Medulla oblongata (tissue), 1 donor: ENCODE measurements at regions not wholly inside any gene's neighbourhood (a gene's known extent, or its start where the extent isn't known, plus 50 kb on each side); places are given as distances from the start of the nearest gene placed in this dataset.
"Not testable (repeated sequence)": the region's sequence is repeated elsewhere in the genome, so short reads cannot be mapped to it uniquely, and the experiment has no call there.

Experiments used
- DNase-seq: peaks from one replicate; pipeline ENCODE4 v3.0.0-alpha.2; 2015; ENCODE audit errors: extremely low spot score

DNA sequence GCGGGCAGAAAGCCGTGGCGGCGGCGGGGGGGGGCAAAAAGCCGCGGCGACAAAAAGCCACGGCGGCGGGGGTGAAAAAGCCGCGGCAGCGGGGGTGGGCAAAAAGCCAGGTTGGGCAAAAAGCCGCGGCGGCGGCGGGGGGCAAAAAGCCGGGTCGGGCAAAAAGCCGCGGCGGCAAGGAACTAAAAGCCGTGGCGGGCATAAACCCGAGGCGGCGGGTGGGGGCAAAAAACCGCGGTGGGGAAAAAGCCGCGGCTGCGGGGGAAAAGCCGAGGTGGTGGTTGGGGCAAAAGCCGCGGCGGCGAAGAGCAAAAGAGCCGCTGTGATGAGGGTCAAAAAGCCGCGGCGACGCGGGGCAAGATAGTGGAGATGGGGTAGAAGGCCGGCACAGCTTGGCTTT, 1834.2 kb downstream of the FOXD4L5 start:
- DNase-seq, result not testable (repeated sequence)

DNA sequence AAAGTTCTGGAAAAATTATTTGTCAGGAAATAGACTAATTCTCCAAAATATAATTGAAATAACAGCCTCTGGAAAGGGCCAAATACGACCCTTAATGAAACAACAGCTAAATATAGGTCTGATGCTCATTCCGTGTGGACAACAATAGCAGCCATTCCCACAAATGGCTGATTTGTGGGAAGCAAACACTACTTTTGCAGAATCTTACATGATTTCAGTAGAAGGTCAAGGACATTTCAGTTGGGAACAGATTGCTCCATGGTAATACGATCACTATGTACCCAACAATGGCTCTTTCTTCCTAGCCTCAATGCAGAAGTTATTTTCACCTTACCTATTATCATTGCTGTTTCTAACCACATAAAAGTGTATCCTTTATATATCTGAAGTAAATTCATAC, 1859.9 kb downstream of the FOXD4L5 start:
- not testable (repeated sequence) for DNase-seq

DNA sequence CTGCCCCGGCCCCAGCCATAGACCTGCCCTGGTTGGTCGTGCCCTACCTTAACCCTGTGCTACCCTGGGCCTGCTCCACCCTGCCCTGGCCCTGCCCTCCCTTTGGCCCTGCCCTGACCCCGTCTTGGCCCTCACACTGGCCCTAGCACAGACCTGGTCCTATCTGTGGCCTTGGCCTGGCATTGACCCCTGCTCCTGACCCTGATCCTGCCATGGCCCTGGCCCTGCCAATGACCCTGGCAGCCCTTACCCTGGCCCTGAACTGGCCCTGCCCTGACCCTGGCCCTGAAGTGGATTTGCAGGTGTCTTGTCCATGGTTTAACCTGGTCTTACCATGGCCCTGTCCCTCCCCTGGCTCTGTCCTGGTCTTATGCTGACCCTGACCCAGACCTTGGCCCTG, 1894.1 kb downstream of the FOXD4L5 start:
- not testable (repeated sequence) for DNase-seq

DNA sequence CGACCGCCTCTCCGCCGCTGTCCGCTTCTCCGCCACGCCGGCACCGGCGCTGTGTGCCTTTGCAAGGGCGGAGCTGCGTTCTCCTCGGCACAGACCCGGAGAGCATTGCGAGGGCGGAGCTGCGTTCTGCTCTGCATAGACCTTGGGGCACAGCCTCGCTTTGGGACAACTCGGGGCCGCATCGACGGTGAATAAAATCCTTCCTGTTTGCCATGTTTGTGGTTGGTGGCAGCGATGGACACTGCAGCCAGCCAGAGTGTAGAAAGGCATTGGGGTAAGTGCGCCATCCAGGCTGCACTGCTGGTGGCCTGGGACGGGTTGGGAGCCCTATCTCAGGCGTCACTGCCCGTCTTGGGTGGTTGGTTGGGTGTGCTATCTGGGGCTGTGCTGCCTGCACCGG, 1899.5 kb downstream of the FOXD4L5 start:
- DNase-seq, result not testable (repeated sequence)

DNA sequence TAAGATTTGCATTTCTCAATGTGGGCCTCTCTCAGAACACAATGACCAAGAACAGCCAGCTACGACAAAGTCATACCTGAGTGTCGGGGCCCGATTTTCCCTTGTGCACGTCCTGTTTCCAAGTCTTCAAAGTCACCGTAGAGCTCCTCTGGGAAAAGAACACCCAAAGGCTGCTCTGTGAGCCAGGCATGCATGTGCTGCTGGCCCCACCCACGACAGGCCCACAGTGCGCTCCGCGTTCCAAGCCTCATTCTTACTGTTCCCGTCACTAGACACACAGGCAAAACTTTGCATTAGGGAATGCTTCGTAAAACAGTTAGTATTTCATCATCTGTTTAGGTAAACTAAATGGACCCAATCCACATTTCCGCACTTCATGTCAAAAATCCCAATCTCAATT, 1905.1 kb downstream of the FOXD4L5 start:
- DNase-seq, result peak; percentile 0

DNA sequence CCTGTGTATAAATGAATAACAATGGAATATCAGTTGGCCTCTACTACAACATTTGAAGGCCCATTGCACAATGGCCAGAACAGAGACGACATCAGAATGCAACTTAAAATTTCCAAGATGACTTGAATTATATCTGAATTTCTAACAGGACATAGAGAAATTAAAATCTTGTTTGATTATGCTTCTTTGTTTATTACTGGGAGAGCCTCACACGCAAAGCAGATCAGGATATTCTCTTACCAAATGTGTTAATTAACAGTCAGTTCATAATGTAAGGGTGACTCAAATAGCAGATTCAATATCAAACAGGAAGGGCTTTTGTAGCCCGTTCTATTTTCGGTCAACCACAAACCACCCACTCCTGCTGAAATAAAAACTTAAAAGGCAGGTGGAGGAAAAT, 1930.8 kb downstream of the FOXD4L5 start:
- DNase-seq, result not testable (repeated sequence)

DNA sequence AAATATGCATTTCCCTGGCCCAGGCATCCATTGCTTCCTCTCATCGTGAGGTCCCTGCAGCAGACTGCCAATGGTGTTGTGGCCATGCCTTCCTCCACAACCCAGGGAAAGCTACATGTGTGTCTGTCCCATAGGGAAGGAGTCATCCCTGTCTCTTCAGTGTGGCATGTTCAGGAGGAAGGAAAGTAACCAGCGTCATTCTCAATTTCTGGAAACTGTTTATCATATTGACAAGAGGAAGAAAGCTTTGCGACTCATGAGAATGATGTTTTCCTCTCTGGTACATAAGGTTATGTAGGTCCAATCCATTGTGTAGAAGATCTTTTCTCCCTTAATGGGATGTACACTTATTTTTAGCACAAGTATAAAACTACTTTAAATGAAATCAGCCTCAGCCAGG, 1937.7 kb downstream of the FOXD4L5 start:
- not testable (repeated sequence) for DNase-seq

DNA sequence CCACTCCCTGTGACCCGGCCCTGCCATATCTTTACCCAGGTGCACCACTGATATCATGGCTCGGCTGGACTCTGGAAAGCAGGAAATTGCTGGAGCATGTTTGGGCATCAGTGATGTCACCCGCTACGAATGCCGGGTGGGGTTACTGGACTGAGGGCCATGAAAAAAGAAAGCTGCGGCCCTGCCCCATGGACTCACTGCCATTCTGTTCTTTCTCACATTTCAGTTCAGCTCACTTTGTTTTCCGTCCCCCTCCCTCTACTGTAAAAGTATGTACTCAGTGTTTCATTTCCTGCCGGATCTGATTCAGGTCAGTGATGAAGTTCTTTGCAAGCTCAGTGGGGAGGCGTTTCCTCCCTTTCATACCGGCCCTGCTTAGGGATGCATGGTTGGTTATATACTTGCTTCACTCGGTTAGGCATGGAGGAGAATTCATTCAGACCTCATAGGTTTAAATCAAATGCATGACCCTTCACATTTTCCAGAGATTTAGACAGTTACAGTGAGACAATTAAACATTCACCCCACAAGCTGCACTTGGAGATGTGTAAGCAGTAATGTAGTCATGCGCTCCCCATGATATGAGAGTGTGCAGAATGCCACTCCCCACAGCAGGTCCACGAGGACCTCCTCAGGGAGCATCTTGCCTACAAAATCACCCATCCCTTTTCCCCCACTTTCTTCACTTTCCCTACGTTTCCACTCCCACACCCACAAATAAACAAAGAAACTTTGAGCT, 1938.5 kb downstream of the FOXD4L5 start:
- DNase-seq, result not testable (repeated sequence)

DNA sequence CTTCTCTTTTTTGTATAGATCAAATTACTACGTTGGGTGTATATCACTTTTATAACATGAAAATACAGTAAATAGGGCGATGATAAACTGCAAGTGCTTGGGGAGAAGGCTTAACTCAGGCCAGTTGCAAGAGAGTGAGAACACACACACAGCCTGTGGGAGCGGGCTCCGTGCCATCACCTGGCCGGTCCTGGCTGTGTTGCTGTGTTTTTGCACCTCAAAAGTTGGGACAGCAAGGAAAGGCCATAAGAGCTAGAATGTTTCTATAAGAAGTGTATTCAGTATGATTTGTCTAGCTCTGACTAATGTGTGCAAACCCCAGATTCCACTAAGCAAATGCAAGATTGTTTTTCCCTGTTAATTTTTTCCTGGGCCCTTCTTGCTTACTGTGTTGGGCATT, 1940.6 kb downstream of the FOXD4L5 start:
- DNase-seq, result not testable (repeated sequence)

DNA sequence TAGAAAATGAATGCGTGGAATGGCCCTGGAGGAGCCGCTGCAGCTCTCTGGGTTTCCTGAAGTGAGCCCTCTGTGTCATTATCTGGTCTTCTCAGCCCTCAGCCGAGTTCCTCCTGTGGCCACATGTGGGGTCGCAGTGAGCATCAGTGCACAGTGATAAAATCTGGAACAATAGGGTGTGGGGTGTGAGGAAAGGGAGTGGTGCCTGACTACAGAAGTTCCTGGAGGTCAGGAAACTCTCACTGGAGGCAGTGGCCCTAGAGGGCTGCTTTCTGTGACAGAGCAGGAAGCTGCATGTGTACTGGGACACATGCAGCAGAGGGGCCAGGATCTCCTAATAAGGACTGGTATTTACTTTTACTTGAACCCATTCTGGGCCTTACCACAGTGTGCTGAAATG, 1942.5 kb downstream of the FOXD4L5 start:
- not testable (repeated sequence) for DNase-seq

DNA sequence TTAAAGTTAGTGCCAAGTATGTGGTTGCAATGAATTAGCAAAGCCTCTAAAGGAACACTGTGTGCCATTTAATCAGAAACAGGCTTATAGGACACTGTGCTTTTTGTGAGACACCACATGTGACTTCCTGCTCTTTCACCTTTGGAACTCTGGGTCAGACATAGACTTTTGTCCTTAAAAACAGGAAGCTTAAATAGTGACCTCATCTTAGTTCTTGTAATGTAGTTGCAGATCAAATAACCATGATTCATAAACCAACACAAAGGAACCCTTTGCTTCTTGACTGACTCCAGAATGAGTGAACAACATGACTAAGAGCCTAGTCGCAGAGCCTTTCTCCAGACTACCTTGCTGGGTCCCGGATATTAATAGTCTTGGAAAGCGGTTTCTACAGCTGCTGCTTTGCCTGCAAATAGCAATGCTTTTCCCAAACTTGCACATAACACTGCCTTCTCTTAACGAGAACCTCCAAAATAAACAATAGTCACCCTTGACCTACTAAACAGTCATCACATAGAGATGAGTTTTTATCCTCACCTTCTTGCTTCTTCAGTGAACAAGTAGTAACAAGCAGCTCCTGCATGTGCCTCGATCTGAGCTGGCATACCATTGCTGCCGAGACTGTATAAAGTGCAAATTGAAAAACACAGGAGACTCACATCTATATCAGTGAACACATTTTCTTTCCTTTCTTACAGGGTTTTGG, 1947.0 kb downstream of the FOXD4L5 start:
- DNase-seq, result not testable (repeated sequence)

DNA sequence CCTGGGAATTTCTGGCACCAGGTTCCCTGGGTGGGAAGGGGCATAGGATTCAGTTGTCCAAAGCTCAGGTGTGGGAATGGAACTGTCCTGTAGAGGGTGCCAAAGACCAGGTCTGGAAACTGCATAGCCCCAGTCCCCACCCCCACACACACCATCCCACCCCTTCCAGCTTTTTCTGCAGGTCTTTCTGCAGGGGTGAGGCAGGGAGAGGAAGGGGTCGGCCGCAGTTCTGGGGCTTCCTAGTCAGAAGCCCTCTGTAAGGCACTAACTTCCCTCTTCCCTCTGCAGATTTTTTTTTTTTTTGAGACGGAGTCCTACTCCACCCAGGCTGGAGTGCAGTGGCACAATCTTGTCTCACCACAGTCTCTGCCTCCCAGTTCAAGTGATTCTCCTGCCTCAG, 1949.7 kb downstream of the FOXD4L5 start:
- DNase-seq, result not testable (repeated sequence)

DNA sequence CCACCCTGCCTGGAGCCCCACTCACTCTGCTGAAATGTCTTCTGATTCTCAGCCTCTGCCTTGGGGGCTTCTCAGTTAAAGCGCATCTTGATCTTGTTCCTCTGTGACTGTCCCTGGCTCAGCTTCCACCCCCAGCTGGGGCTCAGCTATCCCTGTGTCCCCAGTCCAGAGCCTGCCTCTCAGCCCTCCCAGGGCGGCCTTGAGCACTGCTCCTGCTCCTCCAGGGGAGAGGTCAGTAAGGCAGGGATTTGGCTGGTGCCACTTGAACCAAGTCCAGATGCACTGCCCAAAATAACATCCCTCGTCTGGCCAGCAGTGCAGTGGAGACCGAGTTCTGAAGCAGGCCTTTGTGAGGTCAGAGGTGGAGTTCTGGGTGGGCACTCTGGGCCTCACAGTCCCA, 1950.8 kb downstream of the FOXD4L5 start:
- not testable (repeated sequence) for DNase-seq

DNA sequence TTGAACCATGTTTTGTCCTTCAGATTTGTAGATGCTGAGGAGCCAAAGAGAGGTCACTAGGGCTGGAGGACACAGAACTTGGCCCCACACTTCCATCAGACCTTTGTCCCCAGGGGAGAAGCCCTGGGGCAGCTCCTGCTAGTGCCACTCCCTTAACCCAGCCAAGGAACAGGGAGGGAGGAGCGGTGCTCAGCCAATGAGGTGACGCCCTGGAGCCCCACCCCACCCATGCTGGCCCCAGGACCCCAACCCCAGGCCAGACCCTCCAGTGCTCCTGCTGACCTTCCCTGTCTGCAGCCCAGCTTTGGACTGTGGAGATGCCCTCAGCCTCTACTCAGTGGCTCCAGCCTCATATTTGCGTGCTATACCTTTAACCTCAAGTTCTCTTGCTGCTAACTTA, 1951.9 kb downstream of the FOXD4L5 start:
- not testable (repeated sequence) for DNase-seq

DNA sequence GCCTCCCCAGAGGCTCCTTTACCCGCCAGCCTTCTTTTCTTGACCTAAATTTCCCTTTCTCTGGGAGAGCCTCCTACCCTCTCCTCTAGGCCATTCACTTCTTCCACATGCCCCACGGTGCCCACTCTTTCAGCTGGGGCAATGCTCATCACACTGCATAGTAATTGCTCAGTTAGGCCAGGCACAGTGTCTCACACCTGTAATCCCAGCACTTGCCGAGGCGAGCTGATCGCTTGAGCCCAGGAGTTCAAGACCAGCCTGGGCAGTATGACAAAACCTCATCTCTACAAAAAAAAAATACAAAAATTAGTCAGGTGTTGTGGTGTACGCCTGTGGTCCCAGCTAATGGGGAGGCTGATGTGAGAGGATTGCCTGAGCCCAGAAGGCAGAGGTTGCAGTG, 1956.7 kb downstream of the FOXD4L5 start:
- not testable (repeated sequence) for DNase-seq

DNA sequence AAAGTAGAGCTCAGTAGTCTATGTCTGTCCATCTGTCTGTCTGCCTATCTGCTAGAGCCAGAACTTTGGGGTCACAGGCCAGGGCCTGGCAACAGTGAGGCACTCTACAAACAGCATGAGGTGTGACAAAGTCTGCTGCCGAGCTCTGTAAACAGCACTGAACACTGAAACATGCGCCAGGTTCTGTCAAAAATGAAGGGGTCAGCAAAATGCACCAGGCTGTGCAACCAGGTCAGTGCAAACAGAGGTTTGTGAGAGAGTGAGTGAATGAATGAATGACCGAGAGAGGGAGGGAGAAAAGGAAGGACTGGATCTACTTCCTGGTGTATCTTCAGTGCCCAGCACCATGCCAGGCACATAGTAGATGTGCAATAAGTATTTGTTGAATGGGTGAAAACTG, 1957.8 kb downstream of the FOXD4L5 start:
- DNase-seq, result not testable (repeated sequence)

DNA sequence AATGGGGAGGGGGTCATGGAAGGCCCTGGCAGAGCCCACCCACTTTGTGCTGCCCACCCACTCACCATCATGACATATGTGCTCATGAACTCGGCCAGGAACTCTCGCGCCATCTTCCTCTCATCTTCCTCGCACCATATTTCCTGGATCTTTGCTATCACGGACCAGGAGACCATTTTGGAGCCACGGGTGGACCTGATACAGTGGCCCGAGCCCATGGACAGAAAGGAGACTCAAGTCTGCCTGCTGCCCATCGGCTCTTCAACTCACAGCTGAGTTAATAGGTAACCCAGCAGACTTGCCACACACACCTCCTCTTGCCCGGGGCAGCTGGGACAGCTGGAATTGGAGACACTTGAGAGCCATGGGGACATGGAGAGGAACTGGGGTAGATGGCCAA, 1958.3 kb downstream of the FOXD4L5 start:
- DNase-seq, result not testable (repeated sequence)

DNA sequence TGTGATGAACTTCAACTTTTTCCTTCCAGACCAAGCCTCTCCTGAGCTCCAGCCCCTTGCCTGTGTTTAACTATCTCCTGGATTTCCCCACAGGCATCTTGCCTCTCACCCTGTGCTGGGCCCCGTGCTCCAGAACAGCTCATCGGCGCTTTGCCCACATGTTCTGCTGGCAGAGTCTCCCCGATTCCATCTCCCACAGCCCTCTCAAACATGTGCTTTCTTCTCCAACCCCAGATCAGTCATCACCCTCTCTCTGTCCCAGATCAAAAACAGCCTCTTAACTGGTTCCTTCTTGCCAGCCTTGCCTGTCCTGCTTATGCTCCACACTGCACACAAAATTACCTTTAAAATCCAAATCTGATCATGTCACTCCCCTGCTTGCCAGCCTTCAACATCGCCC, 1959.3 kb downstream of the FOXD4L5 start:
- DNase-seq, result not testable (repeated sequence)

DNA sequence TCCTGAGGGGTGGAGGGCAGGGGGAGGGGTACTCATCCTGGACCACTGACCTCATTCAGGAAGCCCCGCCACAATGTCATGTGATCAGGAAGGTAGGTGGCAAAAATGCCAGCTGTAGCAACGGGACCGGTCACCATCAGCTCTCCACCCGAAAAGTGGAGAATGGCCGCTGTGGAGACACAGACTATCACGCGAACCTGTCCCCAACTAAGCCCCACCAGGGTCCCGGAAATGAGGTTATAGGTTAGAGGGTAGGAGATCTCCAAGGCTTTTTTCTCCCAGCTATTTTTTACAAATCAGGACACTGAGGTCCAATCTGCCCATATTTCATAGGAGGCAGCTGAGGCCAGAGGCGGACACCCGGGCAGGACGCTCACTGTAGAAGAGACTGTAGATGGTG, 1966.9 kb downstream of the FOXD4L5 start:
- DNase-seq, result not testable (repeated sequence)

DNA sequence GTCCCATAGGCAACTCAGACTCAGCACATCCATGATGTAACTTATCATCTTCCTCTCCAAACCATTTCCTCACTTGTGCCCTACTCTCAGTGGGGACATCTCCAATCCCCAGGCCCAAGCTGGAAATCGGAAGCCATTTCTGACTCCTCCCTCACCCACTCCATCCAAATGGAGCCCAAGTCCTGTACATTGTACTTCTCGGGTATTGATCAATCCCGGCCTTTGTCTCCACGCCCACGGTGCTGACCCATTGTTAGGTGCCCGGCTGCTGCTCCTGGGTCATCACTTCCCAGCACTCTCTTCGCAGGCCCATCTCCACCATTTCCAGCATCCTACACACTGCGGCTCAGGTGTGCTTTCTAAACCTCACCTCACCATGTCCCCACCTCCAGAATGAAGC, 1969.6 kb downstream of the FOXD4L5 start:
- not testable (repeated sequence) for DNase-seq

DNA sequence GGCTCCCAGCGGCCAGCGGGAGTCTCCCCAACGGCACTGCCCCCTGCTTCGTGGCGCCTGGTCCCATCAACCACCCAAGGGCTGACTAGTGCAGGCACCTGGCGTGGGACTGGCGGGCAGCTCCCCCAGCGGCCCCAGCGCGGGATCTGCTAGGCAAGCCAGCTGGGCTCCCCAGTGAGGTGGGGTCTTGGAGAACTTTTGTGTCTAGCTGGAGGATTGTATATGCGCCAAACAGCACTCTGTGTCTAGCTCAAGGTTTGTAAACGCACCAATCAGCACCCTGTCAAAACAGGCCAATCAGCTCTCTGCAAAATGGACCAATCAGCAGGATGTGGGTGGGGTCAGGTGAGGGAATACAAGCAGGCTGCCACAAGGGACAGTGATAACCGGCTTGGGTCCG, 1988.2 kb downstream of the FOXD4L5 start:
- DNase-seq, result not testable (repeated sequence)

DNA sequence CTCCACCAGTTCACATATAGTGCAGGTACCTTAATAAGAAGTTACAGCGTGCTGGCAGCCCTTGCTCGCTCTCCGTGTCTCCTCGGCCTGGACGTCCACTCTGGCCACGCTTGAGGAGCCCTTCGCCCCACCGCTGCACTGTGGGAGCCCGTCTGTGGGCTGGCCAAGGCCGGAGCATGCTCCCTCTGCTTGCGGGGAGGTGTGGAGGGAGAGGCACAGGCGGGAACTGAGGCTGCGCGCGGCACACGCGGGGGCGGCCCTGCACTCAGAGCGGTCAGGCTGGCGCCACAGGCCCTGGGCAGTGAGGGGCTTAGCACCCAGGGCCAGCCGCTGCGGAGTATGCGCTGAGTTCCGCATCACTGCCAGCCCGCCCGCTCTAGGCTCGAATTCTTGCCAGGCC, 1988.6 kb downstream of the FOXD4L5 start:
- not testable (repeated sequence) for DNase-seq

DNA sequence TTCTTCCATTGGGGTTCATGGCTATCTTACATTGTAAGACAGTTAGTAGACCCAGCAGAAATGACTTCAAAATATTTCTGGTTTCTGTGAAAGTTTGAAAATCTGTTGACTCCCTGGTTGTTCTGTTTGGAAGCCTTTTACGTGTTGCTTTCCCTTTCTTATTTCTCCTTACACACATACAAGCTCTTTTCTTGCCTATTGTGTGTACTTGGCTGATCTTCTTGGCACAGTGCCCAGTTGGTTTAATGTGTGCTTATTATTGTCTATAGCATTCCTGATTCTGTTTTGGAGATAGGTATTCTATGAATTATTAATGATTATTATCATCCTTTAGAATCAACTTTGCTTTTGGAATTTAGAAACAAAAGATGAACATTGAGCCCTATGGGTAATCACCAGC, 1995.0 kb downstream of the FOXD4L5 start:
- peak; percentile 11 for DNase-seq
